ENCODE measurements at regions not wholly inside any gene's neighbourhood (a gene's known extent, or its start where the extent isn't known, plus 50 kb on each side); places are given as distances from the start of the nearest gene placed in this dataset.

- no peak for TF ChIP-seq POLR2AphosphoS5 (IDR thresholded peaks at IDR 0.05; ENCODE audit: insufficient read depth in 1 of 2, low read depth in 1 of 2)
- TF ChIP-seq CTCF (IDR thresholded peaks at IDR 0.05), result no peak
These were observed 131.8 kb upstream of the SLC7A14 start for GRCh38 chr3:170717410-170718402.

All from vagina (tissue), 2 donors.